ENCODE measurements at regions not wholly inside any gene's neighbourhood (a gene's known extent, or its start where the extent isn't known, plus 50 kb on each side); places are given as distances from the start of the nearest gene placed in this dataset.

DNA sequence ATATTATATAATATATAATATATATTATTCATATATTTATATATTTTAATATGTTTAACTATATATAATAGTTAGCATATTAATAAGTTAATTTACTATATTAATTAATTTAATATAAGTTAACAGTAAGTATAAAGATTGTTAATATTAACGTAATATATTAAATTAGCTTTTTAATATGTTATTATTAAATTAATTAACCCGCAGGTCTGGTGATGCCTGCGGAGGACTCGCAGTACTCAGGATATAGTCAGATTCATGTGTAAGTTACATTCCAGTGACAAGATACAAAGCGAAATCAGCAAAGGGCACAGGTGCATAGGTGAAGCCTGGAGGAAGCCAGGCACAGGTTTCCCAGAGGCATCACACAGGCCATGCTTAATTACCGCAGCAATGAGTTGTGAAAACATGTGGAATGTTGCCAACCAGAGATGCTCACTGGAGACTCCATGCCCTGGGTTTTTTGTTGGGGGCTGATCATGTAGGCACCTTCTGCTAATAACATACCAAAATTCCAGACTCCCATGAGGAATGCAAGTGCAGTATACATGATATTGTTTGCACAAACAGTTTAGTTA lies 130.4 kb upstream of the MPHOSPH6 start:
- TF ChIP-seq, protein P1, sequence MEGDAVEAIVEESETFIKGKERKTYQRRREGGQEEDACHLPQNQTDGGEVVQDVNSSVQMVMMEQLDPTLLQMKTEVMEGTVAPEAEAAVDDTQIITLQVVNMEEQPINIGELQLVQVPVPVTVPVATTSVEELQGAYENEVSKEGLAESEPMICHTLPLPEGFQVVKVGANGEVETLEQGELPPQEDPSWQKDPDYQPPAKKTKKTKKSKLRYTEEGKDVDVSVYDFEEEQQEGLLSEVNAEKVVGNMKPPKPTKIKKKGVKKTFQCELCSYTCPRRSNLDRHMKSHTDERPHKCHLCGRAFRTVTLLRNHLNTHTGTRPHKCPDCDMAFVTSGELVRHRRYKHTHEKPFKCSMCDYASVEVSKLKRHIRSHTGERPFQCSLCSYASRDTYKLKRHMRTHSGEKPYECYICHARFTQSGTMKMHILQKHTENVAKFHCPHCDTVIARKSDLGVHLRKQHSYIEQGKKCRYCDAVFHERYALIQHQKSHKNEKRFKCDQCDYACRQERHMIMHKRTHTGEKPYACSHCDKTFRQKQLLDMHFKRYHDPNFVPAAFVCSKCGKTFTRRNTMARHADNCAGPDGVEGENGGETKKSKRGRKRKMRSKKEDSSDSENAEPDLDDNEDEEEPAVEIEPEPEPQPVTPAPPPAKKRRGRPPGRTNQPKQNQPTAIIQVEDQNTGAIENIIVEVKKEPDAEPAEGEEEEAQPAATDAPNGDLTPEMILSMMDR (IDR thresholded peaks at IDR 0.05; ENCODE audit: insufficient read depth, low read length) = no peak
- TF ChIP-seq REST (IDR thresholded peaks at IDR 0.05; ENCODE audit: insufficient replicate concordance, low read depth) = no peak
- TF ChIP-seq POLR2AphosphoS5 (IDR thresholded peaks at IDR 0.05; ENCODE audit: low read depth) = no peak
- no peak for TF ChIP-seq GABPA (IDR thresholded peaks at IDR 0.05; ENCODE audit: low read depth)
- no peak for TF ChIP-seq SPI1 (IDR thresholded peaks at IDR 0.05; ENCODE audit: borderline replicate concordance, low read depth)
